Smooth muscle cell (in vitro differentiated cells): ENCODE measurements at regions not wholly inside any gene's neighbourhood (a gene's known extent, or its start where the extent isn't known, plus 50 kb on each side); places are given as distances from the start of the nearest gene placed in this dataset.

Experiments
- DNase-seq: peaks from one replicate; lab custom pipeline; 2025; ENCODE audit not compliant: unreplicated experiment; lab: John Stamatoyannopoulos, UW
- H2AFZ ChIP-seq: fragments of 200-600 bp; sonication (generic); 2 replicates; pipeline ENCODE4 v1.6.0; 2016; ENCODE audit warnings: antibody characterized with exemption, low read depth, mild to moderate bottlenecking
- H3F3A ChIP-seq: fragments of 200-600 bp; sonication (generic); 2 replicates; pipeline ENCODE4 v1.6.0; 2017; ENCODE audit warnings: antibody characterized with exemption, low read depth
- H3K27ac ChIP-seq: fragments of 200-600 bp; sonication (generic); 2 replicates; pipeline ENCODE4 v1.5.1; 2016; ENCODE audit warnings: low read depth, mild to moderate bottlenecking
- H3K27me3 ChIP-seq: fragments of 200-600 bp; sonication (generic); 2 replicates; pipeline ENCODE4 v1.6.1; 2016; ENCODE audit warnings: low read depth, mild to moderate bottlenecking
- H3K36me3 ChIP-seq: fragments of 200-600 bp; sonication (generic); 2 replicates; pipeline ENCODE4 v1.5.1; 2016; ENCODE audit warnings: low read depth
- H3K4me1 ChIP-seq: fragments of 200-600 bp; sonication (generic); 2 replicates; pipeline ENCODE4 v1.5.1; 2016; ENCODE audit warnings: low read depth
- H3K4me2 ChIP-seq: fragments of 200-600 bp; sonication (generic); 2 replicates; pipeline ENCODE4 v1.6.0; 2016; ENCODE audit warnings: mild to moderate bottlenecking
- H3K4me3 ChIP-seq: fragments of 200-600 bp; sonication (generic); 2 replicates; pipeline ENCODE4 v1.5.1; 2016; ENCODE audit warnings: mild to moderate bottlenecking
- H3K79me2 ChIP-seq: fragments of 200-600 bp; sonication (generic); 2 replicates; pipeline ENCODE4 v1.6.0; 2016; ENCODE audit warnings: low read depth, mild to moderate bottlenecking
- H3K9ac ChIP-seq: fragments of 200-600 bp; sonication (generic); 2 replicates; pipeline ENCODE4 v1.6.0; 2016; ENCODE audit warnings: low read depth
- H3K9me3 ChIP-seq: fragments of 200-600 bp; sonication (generic); replicated peaks from 2 replicates; pipeline ENCODE4 v1.5.1; 2016; ENCODE audit warnings: low read depth
- H4K20me1 ChIP-seq: fragments of 200-600 bp; sonication (generic); 2 replicates; pipeline ENCODE4 v1.6.0; 2016; ENCODE audit warnings: low read depth
- CTCF ChIP-seq: fragments of 200-600 bp; sonication (generic); IDR thresholded peaks from 2 replicates; pipeline ENCODE4 v1.5.1; 2017; ENCODE audit warnings: borderline replicate concordance, mild to moderate bottlenecking, antibody characterized with exemption; ENCODE audit not compliant: insufficient read depth, poor library complexity, severe bottlenecking
- WGBS: methylation state at CpG from one replicate; pipeline ENCODE4 v1.1.7; 2016; ENCODE audit warnings: low lambda C conversion rate; 5-methylcytosine and 5-hydroxymethylcytosine counted together

- no peak overlapping the region for H3K4me2 ChIP-seq
- no peaks in the 10 kb centered on the region for H4K20me1 ChIP-seq
- H2AFZ ChIP-seq, result no peak overlapping the region
- H3K36me3 ChIP-seq, result no peaks in the 10 kb centered on the region
- no peaks in the 10 kb centered on the region for H3K27me3 ChIP-seq
- H3K9ac ChIP-seq, result no peak overlapping the region
- H3K79me2 ChIP-seq, result no peaks in the 10 kb centered on the region
- DNase-seq, result no peak
- no peaks in the 10 kb centered on the region for H3F3A ChIP-seq
- no peaks in the 10 kb centered on the region for H3K9me3 ChIP-seq
- no peaks in the 10 kb centered on the region for H3K4me1 ChIP-seq
- H3K27ac ChIP-seq, result no peak overlapping the region
- TF ChIP-seq CTCF, result no peak
- H3K4me3 ChIP-seq, result no peak overlapping the region
Observed at GRCh38 chr10:76657337-76658012, 980.1 kb downstream of the KCNMA1 start.

GRCh38 chr10:76651154-76651553 is 986.5 kb downstream of the KCNMA1 start:
- H3K9me3 ChIP-seq, result no peaks in the 10 kb centered on the region
- H3K4me3 ChIP-seq, result no peak overlapping the region
- H3K9ac ChIP-seq, result no peak overlapping the region
- no peaks in the 10 kb centered on the region for H3K79me2 ChIP-seq
- H3F3A ChIP-seq, result no peaks in the 10 kb centered on the region
- no peaks in the 10 kb centered on the region for H3K4me1 ChIP-seq
- no peak for DNase-seq
- no peaks in the 10 kb centered on the region for H3K36me3 ChIP-seq
- 64% methylated on average over 4 of the region's 4 CpGs for WGBS
- H3K27me3 ChIP-seq, result no peaks in the 10 kb centered on the region
- no peak for TF ChIP-seq CTCF
- no peak overlapping the region for H2AFZ ChIP-seq
- H3K27ac ChIP-seq, result no peak overlapping the region
- H3K4me2 ChIP-seq, result no peak overlapping the region
- no peaks in the 10 kb centered on the region for H4K20me1 ChIP-seq

- no peaks in the 10 kb centered on the region for H3F3A ChIP-seq
- H3K79me2 ChIP-seq, result no peaks in the 10 kb centered on the region
- H3K4me2 ChIP-seq, result no peak overlapping the region
- H3K27me3 ChIP-seq, result no peaks in the 10 kb centered on the region
- H4K20me1 ChIP-seq, result no peaks in the 10 kb centered on the region
- H3K9ac ChIP-seq, result no peak overlapping the region
- no peaks in the 10 kb centered on the region for H3K36me3 ChIP-seq
- TF ChIP-seq CTCF, result no peak
- DNase-seq, result no peak
- H3K9me3 ChIP-seq, result no peaks in the 10 kb centered on the region
- 45% methylated on average over 3 of the region's 3 CpGs for WGBS
- no peak overlapping the region for H2AFZ ChIP-seq
- no peak overlapping the region for H3K27ac ChIP-seq
- no peak overlapping the region for H3K4me3 ChIP-seq
- H3K4me1 ChIP-seq, result no peaks in the 10 kb centered on the region
Observed at GRCh38 chr10:76649723-76650127, 987.9 kb downstream of the KCNMA1 start.

- 86% methylated on average over 3 of the region's 3 CpGs for WGBS
- no peak overlapping the region for H2AFZ ChIP-seq
- no peak overlapping the region for H3K4me2 ChIP-seq
- H3K9ac ChIP-seq, result no peak overlapping the region
- no peaks in the 10 kb centered on the region for H3F3A ChIP-seq
- H3K79me2 ChIP-seq, result no peaks in the 10 kb centered on the region
- TF ChIP-seq CTCF, result no peak
- no peaks in the 10 kb centered on the region for H3K27me3 ChIP-seq
- no peaks in the 10 kb centered on the region for H3K9me3 ChIP-seq
- H3K4me1 ChIP-seq, result no peaks in the 10 kb centered on the region
- DNase-seq, result no peak
- H3K27ac ChIP-seq, result no peak overlapping the region
- H3K36me3 ChIP-seq, result no peaks in the 10 kb centered on the region
- no peaks in the 10 kb centered on the region for H4K20me1 ChIP-seq
- H3K4me3 ChIP-seq, result no peak overlapping the region
Observed at GRCh38 chr10:76649254-76649653, 988.4 kb downstream of the KCNMA1 start.
